NOMO-1 (cell line): ENCODE measurements at regions not wholly inside any gene's neighbourhood (a gene's known extent, or its start where the extent isn't known, plus 50 kb on each side); places are given as distances from the start of the nearest gene placed in this dataset.

ENCODE experiments used
- DNase-seq, 2 experiments: peaks; one replicate each; lab custom pipeline; 2025; ENCODE audit not compliant: unreplicated experiment in 2 of 2; lab: John Stamatoyannopoulos, UW

GRCh38 chrX:6707497-6707896, 172.6 kb upstream of the VCX3A start:
- DNase-seq, result no peak

- DNase-seq, result no peak
Observed at GRCh38 chrX:6701085-6701484, 166.2 kb upstream of the VCX3A start.

DNA sequence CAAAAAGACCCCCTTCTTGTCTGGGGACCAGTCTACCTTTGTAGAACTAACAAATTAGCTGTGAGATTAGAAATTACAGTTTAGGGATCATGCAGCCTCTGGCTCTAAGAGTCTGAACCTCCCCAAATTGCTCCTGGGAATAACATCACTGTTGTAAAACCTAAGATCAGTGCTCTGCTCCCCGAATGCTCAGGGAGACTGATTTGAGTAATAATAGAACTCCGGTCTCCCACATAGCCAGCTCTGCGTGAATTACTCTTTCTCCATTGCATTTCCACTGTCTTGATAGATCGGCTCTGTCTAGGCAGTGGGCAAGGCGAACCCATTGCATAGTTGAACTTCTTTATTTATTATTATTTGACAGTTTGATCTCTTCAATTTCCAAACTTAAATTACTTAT, 160.8 kb upstream of the VCX3A start:
- DNase-seq, result no peak

GRCh38 chrX:6694977-6695376, 160.1 kb upstream of the VCX3A start:
- DNase-seq, result no peak

- no peak for DNase-seq
Observed at GRCh38 chrX:6694221-6694620, 159.3 kb upstream of the VCX3A start.

GRCh38 chrX:6693051-6693450, 158.1 kb upstream of the VCX3A start:
- DNase-seq, result no peak

- no peak for DNase-seq
Observed at GRCh38 chrX:6685489-6685888, 150.6 kb upstream of the VCX3A start.

DNA sequence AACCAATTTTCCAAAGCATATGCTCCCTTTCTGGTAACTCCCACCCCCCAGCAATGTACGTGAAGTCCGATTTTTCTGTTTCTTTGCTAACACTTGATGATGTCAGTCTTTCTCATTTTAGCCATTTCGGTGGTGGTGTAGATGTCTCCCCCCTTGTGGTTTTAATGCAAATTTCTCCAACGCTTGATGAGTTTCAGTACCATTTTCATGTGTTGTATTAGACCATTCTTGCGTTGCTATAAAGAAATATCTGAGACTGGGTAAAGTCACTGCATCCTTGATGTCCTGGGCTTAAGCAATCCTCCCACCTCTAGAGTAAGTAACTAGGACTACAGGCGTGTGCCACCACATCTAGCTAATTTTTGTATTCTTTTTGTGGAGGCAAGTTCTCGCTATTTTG, 148.4 kb upstream of the VCX3A start:
- no peak for DNase-seq

- no peak for DNase-seq
Observed at GRCh38 chrX:6681521-6682145, 146.7 kb upstream of the VCX3A start.

DNA sequence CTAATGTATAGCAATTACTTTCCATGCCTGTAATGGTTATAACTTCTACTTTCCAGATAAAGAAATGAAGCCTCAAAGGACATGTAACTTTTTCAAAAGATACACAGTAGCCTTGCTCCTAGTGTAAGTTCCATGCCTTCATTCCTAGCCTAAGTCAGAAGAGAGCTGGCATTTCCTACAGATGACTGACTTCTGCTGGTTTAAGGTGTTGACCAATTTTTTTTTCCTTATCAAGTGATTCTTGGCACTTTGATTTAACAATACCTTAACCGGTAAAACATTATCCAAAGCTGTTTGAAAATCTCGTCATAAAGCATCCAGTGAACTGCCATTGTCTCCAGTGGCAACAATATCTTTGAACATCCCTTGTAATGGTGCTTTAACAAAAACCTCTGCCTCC, 145.1 kb upstream of the VCX3A start:
- DNase-seq, result no peak

DNA sequence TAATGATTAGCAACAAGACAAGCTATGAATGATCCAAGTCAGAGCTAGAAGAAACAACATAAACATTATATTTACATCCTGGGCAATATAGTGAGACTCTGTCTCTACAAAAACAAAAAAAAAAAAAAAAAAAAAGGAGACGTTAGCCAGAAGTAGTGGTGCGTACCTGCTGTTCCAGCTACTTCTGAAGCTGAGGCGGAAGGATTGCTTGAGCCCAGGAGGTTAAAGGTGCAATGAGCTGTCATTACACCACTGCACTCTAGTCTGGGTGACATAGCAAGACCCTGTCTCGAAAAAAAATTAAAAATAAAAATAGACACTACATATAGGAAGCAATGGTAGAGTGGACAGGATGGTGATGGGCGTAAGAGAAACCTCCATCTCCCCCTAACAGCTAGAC, 144.6 kb upstream of the VCX3A start:
- no peak for DNase-seq

GRCh38 chrX:6678313-6678712, 143.4 kb upstream of the VCX3A start:
- no peak for DNase-seq

- no peak for DNase-seq
Observed at GRCh38 chrX:6674734-6675133, 139.8 kb upstream of the VCX3A start.

- no peak for DNase-seq
Observed at GRCh38 chrX:6667048-6667768, 132.3 kb upstream of the VCX3A start.

DNA sequence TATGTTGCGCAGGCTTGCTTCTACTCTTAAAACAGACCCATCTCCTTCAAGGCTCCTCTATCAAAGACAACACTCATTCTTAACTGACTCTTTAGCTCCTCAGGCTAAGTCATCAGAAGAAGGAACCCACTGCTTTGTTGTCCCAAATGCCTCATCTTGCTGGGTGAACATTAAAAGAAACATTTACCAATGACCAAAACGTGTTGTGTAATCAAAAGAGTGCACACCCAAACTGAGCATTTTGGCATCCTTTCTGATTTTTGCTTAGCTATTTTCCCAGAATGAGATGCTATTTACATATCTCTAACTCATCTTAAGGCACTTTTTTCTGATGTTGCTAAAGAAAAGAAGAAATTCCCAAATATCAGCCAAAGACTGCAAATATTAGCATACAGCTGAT, 131.7 kb upstream of the VCX3A start:
- no peak for DNase-seq

DNA sequence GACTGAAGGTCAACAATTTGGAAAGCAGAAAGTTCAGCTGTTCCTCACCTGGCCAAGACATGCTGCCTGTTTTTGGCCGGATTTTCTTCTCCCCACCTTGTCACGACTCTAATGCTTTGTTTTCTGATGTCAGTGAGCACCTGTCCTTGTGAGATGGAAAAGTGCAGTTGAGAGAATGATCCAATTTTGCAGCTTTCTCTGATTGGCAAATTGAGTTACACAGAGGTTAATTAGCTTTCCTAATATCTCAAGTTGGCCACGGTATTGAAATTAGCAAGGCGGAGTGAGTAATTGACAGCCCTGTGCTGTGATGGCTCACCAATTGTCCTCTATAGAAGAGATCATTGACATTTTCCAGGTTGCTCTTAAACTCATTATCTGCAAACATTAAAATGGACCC, 126.8 kb upstream of the VCX3A start:
- no peak for DNase-seq

- DNase-seq, result no peak
Observed at GRCh38 chrX:6660567-6661264, 125.8 kb upstream of the VCX3A start.

- no peak for DNase-seq
Observed at GRCh38 chrX:6645216-6645615, 110.3 kb upstream of the VCX3A start.

- DNase-seq, result no peak
Observed at GRCh38 chrX:6644411-6644810, 109.5 kb upstream of the VCX3A start.

- no peak for DNase-seq
Observed at GRCh38 chrX:6640727-6641126, 105.8 kb upstream of the VCX3A start.

GRCh38 chrX:6614506-6614905, 79.6 kb upstream of the VCX3A start:
- DNase-seq, result no peak

GRCh38 chrX:6599230-6599860, 64.4 kb upstream of the VCX3A start:
- no peak for DNase-seq
